GM21447 (cell line): ENCODE measurements at regions not wholly inside any gene's neighbourhood (a gene's known extent, or its start where the extent isn't known, plus 50 kb on each side); places are given as distances from the start of the nearest gene placed in this dataset.

Experiments
- ATAC-seq: cut with Tn5 transposase; IDR thresholded peaks from one replicate; pipeline ENCODE4 v1.9.1; 2021; ENCODE audit not compliant: unreplicated experiment

- ATAC-seq, result no peak
Measured at GRCh38 chr7:79590916-79591623, 137.6 kb upstream of the MAGI2 start.

GRCh38 chr7:79590391-79590790 lies 136.9 kb upstream of the MAGI2 start:
- no peak for ATAC-seq

- no peak for ATAC-seq
Measured at GRCh38 chr7:79570903-79571302, 117.4 kb upstream of the MAGI2 start.

- ATAC-seq, result no peak
Measured at GRCh38 chr7:79563821-79564522, 110.5 kb upstream of the MAGI2 start.

GRCh38 chr7:79555571-79555970 lies 102.1 kb upstream of the MAGI2 start:
- ATAC-seq, result no peak

- no peak for ATAC-seq
Measured at GRCh38 chr7:79553811-79554555, 100.5 kb upstream of the MAGI2 start.

GRCh38 chr7:79552463-79552862 lies 99.0 kb upstream of the MAGI2 start:
- no peak for ATAC-seq

GRCh38 chr7:79548727-79549126 lies 95.3 kb upstream of the MAGI2 start:
- ATAC-seq, result no peak

- no peak for ATAC-seq
Measured at GRCh38 chr7:79547132-79547531, 93.7 kb upstream of the MAGI2 start.

GRCh38 chr7:79540592-79540991 lies 87.1 kb upstream of the MAGI2 start:
- ATAC-seq, result no peak

GRCh38 chr7:79534128-79534527 lies 80.7 kb upstream of the MAGI2 start:
- ATAC-seq, result no peak

GRCh38 chr7:79531905-79532664 lies 78.6 kb upstream of the MAGI2 start:
- ATAC-seq, result no peak

GRCh38 chr7:79531116-79531515 lies 77.6 kb upstream of the MAGI2 start:
- no peak for ATAC-seq

- ATAC-seq, result no peak
Measured at GRCh38 chr7:79529881-79530235, 76.4 kb upstream of the MAGI2 start.

- ATAC-seq, result no peak
Measured at GRCh38 chr7:79529214-79529880, 75.9 kb upstream of the MAGI2 start.

GRCh38 chr7:79528421-79528820 lies 75.0 kb upstream of the MAGI2 start:
- no peak for ATAC-seq

- ATAC-seq, result no peak
Measured at GRCh38 chr7:79524048-79524447, 70.6 kb upstream of the MAGI2 start.

- ATAC-seq, result no peak
Measured at GRCh38 chr7:79523436-79523835, 70.0 kb upstream of the MAGI2 start.

GRCh38 chr7:79520543-79520942 lies 67.1 kb upstream of the MAGI2 start:
- no peak for ATAC-seq

- no peak for ATAC-seq
Measured at GRCh38 chr7:79515358-79515757, 61.9 kb upstream of the MAGI2 start.

GRCh38 chr7:79513261-79513660 lies 59.8 kb upstream of the MAGI2 start:
- ATAC-seq, result no peak
